Osteocyte (in vitro differentiated cells): ENCODE measurements at regions not wholly inside any gene's neighbourhood (a gene's known extent, or its start where the extent isn't known, plus 50 kb on each side); places are given as distances from the start of the nearest gene placed in this dataset.

Source experiments
- DNase-seq: peaks from one replicate; pipeline ENCODE4 v3.0.0; 2021; ENCODE audit warnings: mixed read lengths; ENCODE audit not compliant: unreplicated experiment; ENCODE audit errors: extremely low spot score
- H3K27ac Mint-ChIP-seq: one replicate; pipeline ENCODE4 v1.8.0; 2021; ENCODE audit warnings: mild to moderate bottlenecking, mixed read lengths; ENCODE audit not compliant: unreplicated experiment
- H3K27me3 Mint-ChIP-seq: one replicate; pipeline ENCODE4 v1.8.0; 2021; ENCODE audit warnings: mixed read lengths; ENCODE audit not compliant: unreplicated experiment
- H3K36me3 Mint-ChIP-seq: one replicate; pipeline ENCODE4 v1.8.0; 2021; ENCODE audit warnings: mixed read lengths; ENCODE audit not compliant: unreplicated experiment
- H3K4me1 Mint-ChIP-seq: one replicate; pipeline ENCODE4 v1.8.0; 2021; ENCODE audit warnings: mixed read lengths; ENCODE audit not compliant: unreplicated experiment
- H3K4me3 Mint-ChIP-seq: one replicate; pipeline ENCODE4 v1.8.0; 2021; ENCODE audit warnings: mild to moderate bottlenecking, moderate library complexity, mixed read lengths; ENCODE audit not compliant: unreplicated experiment
- H3K9me3 Mint-ChIP-seq: one replicate; pipeline ENCODE4 v1.8.0; 2021; ENCODE audit warnings: mixed read lengths; ENCODE audit not compliant: unreplicated experiment
- CTCF ChIP-seq: fragments of 200-600 bp; sonication (generic); IDR thresholded peaks from 2 replicates; pipeline ENCODE4 v1.5.0; 2021; ENCODE audit warnings: antibody characterized with exemption, mild to moderate bottlenecking, moderate library complexity

GRCh38 chr20:48457193-48458002, 370.4 kb downstream of the PREX1 start:
- no peak for DNase-seq
- Mint-ChIP-seq H3K4me3 (no peak overlapping the region), H3K4me1 (no peaks in the 10 kb centered on the region), H3K9me3 (no peaks in the 10 kb centered on the region), H3K36me3 (no peaks in the 10 kb centered on the region), H3K27ac (no peak overlapping the region), H3K27me3 (peaks cover 22% of the 10 kb centered on the region)
- no peak for TF ChIP-seq CTCF

- no peak for TF ChIP-seq CTCF
- Mint-ChIP-seq H3K9me3 (no peaks in the 10 kb centered on the region), H3K27me3 (peaks cover 20% of the 10 kb centered on the region), H3K4me1 (no peaks in the 10 kb centered on the region), H3K36me3 (no peaks in the 10 kb centered on the region), H3K4me3 (no peak overlapping the region), H3K27ac (no peak overlapping the region)
- no peak for DNase-seq
Measured at GRCh38 chr20:48456366-48457192, 371.2 kb downstream of the PREX1 start.

GRCh38 chr20:48455651-48456365, 372.0 kb downstream of the PREX1 start:
- Mint-ChIP-seq H3K4me1 (no peaks in the 10 kb centered on the region), H3K36me3 (no peaks in the 10 kb centered on the region), H3K27ac (no peak overlapping the region), H3K4me3 (no peak overlapping the region), H3K9me3 (no peaks in the 10 kb centered on the region), H3K27me3 (peaks cover 12% of the 10 kb centered on the region)
- TF ChIP-seq CTCF, result no peak
- DNase-seq, result no peak

GRCh38 chr20:48454671-48455490, 372.9 kb downstream of the PREX1 start:
- DNase-seq, result no peak
- Mint-ChIP-seq H3K9me3 (no peaks in the 10 kb centered on the region), H3K4me1 (no peaks in the 10 kb centered on the region), H3K36me3 (no peaks in the 10 kb centered on the region), H3K27ac (no peak overlapping the region), H3K4me3 (no peak overlapping the region), H3K27me3 (peaks cover 7% of the 10 kb centered on the region)
- TF ChIP-seq CTCF, result no peak
